NT2/D1 (cell line): ENCODE measurements at regions not wholly inside any gene's neighbourhood (a gene's known extent, or its start where the extent isn't known, plus 50 kb on each side); places are given as distances from the start of the nearest gene placed in this dataset.

Experiments used
- YY1 ChIP-seq: IDR thresholded peaks from 2 replicates; pipeline ENCODE4 v1.6.1; 2011; ENCODE audit not compliant: insufficient read length, insufficient read depth
- ZNF274 ChIP-seq: IDR thresholded peaks from 2 replicates; pipeline ENCODE4 v1.6.1; 2011; ENCODE audit warnings: mild to moderate bottlenecking, low read depth, low read length

DNA sequence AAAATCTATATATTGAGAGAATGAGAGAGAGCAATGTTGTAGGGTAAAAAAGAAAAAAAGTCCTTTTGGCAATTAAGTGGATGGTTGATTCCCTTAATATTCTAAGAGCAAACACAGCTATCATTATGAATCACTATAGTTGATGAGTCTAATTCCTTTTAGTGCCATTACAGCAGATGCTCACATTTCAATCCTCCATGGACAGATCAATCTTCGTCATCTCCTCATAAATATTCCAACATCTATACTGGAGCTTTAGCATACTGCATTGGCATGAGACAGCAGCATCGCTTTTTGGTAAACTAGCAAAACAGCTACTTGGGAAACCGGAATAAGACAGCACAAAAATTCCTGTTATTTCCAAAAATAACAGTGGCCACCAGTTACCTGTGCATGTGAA is 796.7 kb downstream of the QKI start:
- TF ChIP-seq YY1 (no peak), ZNF274 (no peak)
